Chondrocyte (in vitro differentiated cells): ENCODE measurements at regions not wholly inside any gene's neighbourhood (a gene's known extent, or its start where the extent isn't known, plus 50 kb on each side); places are given as distances from the start of the nearest gene placed in this dataset.

Experiments used
- DNase-seq: peaks from one replicate; pipeline ENCODE4 v3.0.0; 2021; ENCODE audit warnings: mixed read lengths, low spot score
- H3K27ac Mint-ChIP-seq: one replicate; pipeline ENCODE4 v1.8.0; 2021; ENCODE audit warnings: mild to moderate bottlenecking, moderate library complexity, mixed read lengths; ENCODE audit not compliant: unreplicated experiment
- H3K27me3 Mint-ChIP-seq: 2 replicates; pipeline ENCODE4 v1.8.0; 2021; ENCODE audit warnings: low read depth, mixed read lengths
- H3K36me3 Mint-ChIP-seq: 2 replicates; pipeline ENCODE4 v1.8.0; 2021; ENCODE audit warnings: low read depth, mixed read lengths
- H3K4me1 Mint-ChIP-seq: 2 replicates; pipeline ENCODE4 v1.8.0; 2021; ENCODE audit warnings: low read depth, mild to moderate bottlenecking, mixed read lengths
- H3K4me3 Mint-ChIP-seq: one replicate; pipeline ENCODE4 v1.8.0; 2021; ENCODE audit warnings: mild to moderate bottlenecking, moderate library complexity, mixed read lengths; ENCODE audit not compliant: unreplicated experiment
- H3K9me3 Mint-ChIP-seq: 2 replicates; pipeline ENCODE4 v1.8.0; 2021; ENCODE audit warnings: low read depth, mixed read lengths
- TF ChIP-seq, protein P1 (sequence below): fragments of 200-600 bp; sonication (generic); IDR thresholded peaks from 2 replicates; pipeline ENCODE4 v1.5.0; 2021; ENCODE audit warnings: antibody characterized with exemption, mild to moderate bottlenecking, moderate library complexity

- Mint-ChIP-seq H3K4me1 (peaks cover 46% of the 10 kb centered on the region), H3K27me3 (no peaks in the 10 kb centered on the region), H3K27ac (peak overlapping the region; percentile 70), H3K36me3 (no peaks in the 10 kb centered on the region), H3K9me3 (peaks cover under 1% of the 10 kb centered on the region), H3K4me3 (no peak overlapping the region)
- TF ChIP-seq, protein P1, sequence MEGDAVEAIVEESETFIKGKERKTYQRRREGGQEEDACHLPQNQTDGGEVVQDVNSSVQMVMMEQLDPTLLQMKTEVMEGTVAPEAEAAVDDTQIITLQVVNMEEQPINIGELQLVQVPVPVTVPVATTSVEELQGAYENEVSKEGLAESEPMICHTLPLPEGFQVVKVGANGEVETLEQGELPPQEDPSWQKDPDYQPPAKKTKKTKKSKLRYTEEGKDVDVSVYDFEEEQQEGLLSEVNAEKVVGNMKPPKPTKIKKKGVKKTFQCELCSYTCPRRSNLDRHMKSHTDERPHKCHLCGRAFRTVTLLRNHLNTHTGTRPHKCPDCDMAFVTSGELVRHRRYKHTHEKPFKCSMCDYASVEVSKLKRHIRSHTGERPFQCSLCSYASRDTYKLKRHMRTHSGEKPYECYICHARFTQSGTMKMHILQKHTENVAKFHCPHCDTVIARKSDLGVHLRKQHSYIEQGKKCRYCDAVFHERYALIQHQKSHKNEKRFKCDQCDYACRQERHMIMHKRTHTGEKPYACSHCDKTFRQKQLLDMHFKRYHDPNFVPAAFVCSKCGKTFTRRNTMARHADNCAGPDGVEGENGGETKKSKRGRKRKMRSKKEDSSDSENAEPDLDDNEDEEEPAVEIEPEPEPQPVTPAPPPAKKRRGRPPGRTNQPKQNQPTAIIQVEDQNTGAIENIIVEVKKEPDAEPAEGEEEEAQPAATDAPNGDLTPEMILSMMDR: no peak
- DNase-seq: no peak
Measured at GRCh38 chr4:147220833-147221232, 260.1 kb upstream of the EDNRA start.

DNA sequence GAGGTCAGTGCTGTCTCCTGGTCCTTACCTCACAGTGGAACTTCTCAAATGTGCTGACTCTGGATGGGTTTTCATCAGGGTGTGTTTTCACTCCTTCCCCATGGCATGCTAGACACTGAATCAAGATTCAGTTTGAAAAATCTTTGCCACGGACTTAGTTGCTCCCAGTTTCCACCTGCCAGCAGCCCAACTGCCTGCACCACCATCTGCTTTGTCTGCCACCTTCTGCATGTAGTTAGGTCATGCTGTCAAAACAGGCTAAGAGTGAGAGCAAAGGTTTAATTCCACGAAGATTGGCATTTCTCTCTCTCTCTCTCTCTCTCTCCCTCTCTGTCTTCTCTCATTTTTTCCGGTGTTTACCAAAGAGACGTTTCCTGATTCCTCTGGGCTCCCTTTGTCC is 258.0 kb upstream of the EDNRA start:
- Mint-ChIP-seq H3K27me3 (no peaks in the 10 kb centered on the region), H3K27ac (no peak overlapping the region), H3K4me1 (peaks cover 40% of the 10 kb centered on the region), H3K36me3 (no peaks in the 10 kb centered on the region), H3K9me3 (no peaks in the 10 kb centered on the region), H3K4me3 (no peak overlapping the region)
- TF ChIP-seq, protein P1: no peak
- no peak for DNase-seq

DNA sequence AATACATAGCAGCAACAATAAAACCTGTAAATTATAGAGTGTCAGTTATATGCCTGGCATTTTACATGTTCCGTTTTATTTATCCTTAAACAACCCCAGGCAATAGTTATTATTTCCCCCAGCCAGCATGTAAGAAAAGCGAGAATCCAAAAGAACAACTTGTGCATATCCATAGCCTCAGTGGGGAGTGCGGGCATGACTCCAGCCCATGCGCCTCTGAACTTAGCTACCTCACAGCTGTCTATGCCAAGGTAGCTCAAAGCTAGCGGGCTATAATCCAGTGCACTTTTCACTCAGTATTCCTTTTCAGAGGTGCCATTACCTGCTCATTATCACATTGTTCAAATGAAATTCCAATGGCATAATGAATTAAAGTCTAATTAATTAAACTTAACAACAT is 257.3 kb upstream of the EDNRA start:
- TF ChIP-seq, protein P1: no peak
- DNase-seq: no peak
- Mint-ChIP-seq H3K27me3 (no peaks in the 10 kb centered on the region), H3K4me3 (no peak overlapping the region), H3K27ac (no peak overlapping the region), H3K4me1 (peaks cover 35% of the 10 kb centered on the region), H3K9me3 (no peaks in the 10 kb centered on the region), H3K36me3 (no peaks in the 10 kb centered on the region)

DNA sequence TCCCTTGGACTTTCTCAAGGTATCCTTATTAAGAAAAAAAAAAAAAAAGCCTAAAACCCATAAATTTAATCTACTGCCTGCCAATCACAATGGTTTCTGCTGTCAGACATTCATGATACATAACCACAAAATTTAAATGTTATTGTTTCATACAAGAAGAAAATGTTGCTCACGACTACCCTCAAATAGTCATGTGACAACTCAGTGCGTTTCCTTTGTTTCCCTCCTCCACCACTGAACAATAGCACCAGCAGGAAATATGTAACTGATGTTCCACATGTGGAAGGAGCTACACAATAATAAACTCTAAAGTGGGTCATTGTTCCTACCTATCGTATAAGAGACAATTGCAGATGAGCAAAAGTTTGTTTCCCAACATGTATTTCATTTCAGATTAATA is 244.1 kb upstream of the EDNRA start:
- Mint-ChIP-seq H3K27me3 (no peaks in the 10 kb centered on the region), H3K27ac (no peak overlapping the region), H3K9me3 (no peaks in the 10 kb centered on the region), H3K4me3 (no peak overlapping the region), H3K36me3 (no peaks in the 10 kb centered on the region), H3K4me1 (peaks cover 10% of the 10 kb centered on the region)
- no peak for DNase-seq
- TF ChIP-seq, protein P1: no peak

GRCh38 chr4:147244786-147245185 is 236.1 kb upstream of the EDNRA start:
- DNase-seq: no peak
- Mint-ChIP-seq H3K27ac (no peak overlapping the region), H3K9me3 (no peaks in the 10 kb centered on the region), H3K36me3 (no peaks in the 10 kb centered on the region), H3K4me3 (no peak overlapping the region), H3K27me3 (no peaks in the 10 kb centered on the region), H3K4me1 (peaks cover 7% of the 10 kb centered on the region)
- TF ChIP-seq, protein P1: no peak
